ENCODE measurements at regions not wholly inside any gene's neighbourhood (a gene's known extent, or its start where the extent isn't known, plus 50 kb on each side); places are given as distances from the start of the nearest gene placed in this dataset.

GRCh38 chr14:104247336-104248202, 109.2 kb downstream of the KIF26A start:
- no peak for TF ChIP-seq CTCF (IDR thresholded peaks at IDR 0.05)
- TF ChIP-seq POLR2A (IDR thresholded peaks at IDR 0.05), result no peak
